Body of pancreas (tissue), 4 donors: ENCODE measurements at regions not wholly inside any gene's neighbourhood (a gene's known extent, or its start where the extent isn't known, plus 50 kb on each side); places are given as distances from the start of the nearest gene placed in this dataset.

Experiments
- CTCF ChIP-seq, 7 experiments: fragments of 450-650 bp in 4 of 7; fragments of 200-600 bp in 3 of 7; sonication (generic) in 3 of 7; IDR thresholded peaks; one replicate each; pipeline ENCODE4 v1.5.1; 2016 to 2019; ENCODE audit warnings: antibody characterized with exemption in 7 of 7
- POLR2A ChIP-seq, 3 donors: fragments of 450-650 bp; IDR thresholded peaks; one replicate each; pipeline ENCODE4 v1.6.1; 2016; ENCODE audit warnings: antibody characterized with exemption in 3 of 3, mild to moderate bottlenecking in 2 of 3

- no peak for TF ChIP-seq CTCF (IDR thresholded peaks at IDR 0.05)
- TF ChIP-seq POLR2A (IDR thresholded peaks at IDR 0.05): no peak
These were observed 131.5 kb upstream of the SLC44A3 start for GRCh38 chr1:94688646-94689045.
